ENCODE measurements at regions not wholly inside any gene's neighbourhood (a gene's known extent, or its start where the extent isn't known, plus 50 kb on each side); places are given as distances from the start of the nearest gene placed in this dataset.

GRCh38 chr7:46811529-46811928 is 770.4 kb downstream of the TNS3 start:
- no peak for DNase-seq (ENCODE audit: low spot score)

DNA sequence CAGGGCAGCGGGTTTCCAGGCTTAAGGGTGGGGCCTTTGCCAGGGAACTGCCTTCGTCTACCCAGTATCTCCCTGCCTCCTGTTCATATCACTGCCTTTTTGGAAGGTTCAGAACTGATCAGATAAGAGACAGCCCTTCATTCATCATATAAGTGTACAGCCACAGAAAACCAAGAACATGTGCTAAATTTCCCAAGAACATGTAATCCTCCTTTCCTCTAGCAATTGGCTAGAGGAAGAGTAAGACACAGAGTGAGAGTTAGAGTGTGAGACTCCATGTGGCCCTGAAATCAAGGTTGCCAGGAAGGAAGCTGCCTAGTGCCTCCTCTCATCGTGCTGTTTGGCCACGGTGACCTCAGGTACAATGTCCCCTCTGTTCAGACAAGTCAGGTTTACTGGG is 770.9 kb downstream of the TNS3 start:
- no peak for DNase-seq (ENCODE audit: low spot score)

DNA sequence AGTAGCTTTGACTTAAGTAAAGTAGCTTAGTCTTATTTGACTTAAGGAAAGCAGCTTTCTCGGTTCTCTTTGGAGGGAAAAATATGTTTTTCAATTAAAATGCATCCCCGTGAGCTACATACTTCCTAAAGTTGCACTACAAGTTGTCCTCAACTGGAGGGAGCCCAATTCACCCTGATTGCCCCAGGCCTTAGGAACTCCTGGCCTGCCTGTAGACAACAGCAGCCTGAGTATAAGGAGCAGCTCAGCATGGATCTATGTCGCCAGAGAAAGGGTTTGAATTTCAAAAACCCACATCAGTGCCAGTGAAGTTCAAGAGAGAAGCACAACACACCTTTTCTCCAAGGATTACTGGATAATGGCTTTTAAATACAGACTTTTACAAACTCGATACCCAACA is 772.0 kb downstream of the TNS3 start:
- no peak for DNase-seq (ENCODE audit: low spot score)

DNA sequence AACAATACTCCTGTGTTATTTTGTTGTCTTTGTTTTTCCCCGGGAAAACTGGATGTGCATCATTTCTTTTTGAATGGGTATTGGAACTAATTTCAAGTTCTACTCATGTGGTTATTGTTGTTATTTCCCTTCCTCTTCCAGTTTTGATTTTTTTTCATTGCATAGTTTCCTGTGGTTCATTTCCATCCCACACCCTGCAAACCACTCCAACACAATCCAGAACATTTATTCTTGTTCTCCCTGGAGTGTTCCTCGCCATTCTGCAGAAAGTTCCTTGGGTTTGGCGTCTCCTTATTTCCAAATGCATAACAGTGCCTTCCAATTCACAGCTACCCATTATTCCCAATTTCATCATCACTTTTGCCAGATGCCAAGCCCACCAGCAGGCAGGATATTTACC is 775.1 kb downstream of the TNS3 start:
- no peak for DNase-seq (ENCODE audit: low spot score)

- no peak for DNase-seq (ENCODE audit: low spot score)
Observed at GRCh38 chr7:46802479-46802878, 779.4 kb downstream of the TNS3 start.

DNA sequence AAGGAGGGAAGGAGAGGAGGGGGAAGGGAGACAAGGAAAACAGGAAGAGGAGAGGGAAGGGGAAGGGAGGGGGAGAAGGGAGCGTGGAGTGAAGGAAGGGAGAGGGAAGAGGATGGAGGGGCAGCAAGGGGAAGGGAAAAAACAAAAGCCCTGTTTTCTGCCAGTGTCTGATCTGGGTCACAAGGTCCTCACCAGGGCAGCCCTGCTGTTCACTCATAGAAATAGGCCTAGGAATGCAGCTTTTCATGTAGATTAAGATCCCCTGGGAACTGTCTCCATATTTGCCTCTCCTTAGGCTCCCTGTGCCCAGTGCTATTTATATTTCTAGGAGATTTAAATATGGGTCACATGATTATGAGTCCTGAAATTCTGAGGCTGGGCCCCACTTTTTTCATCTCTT is 790.7 kb downstream of the TNS3 start:
- DNase-seq (ENCODE audit: low spot score), result no peak

DNA sequence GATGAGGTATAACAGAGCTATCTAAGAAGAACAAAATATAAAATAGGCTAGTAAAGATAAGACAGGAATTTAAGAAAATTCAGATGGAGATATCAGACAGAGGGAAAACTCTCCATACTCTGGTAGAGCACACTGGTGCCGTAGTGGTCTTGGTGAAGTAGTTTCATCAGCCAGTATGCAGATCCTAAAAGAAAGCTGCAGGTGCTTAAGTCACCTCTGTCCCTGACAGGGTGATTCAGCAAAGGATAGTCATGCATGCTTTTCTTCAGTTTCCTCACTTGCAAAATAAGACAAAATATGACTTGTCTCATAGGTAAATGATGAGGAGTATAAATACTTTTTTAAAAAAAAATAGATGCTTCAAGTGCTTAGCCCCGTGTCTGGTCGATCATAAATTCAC is 794.9 kb downstream of the TNS3 start:
- DNase-seq (ENCODE audit: low spot score), result no peak

- DNase-seq (ENCODE audit: low spot score), result no peak
Observed at GRCh38 chr7:46786221-46786954, 795.5 kb downstream of the TNS3 start.

DNA sequence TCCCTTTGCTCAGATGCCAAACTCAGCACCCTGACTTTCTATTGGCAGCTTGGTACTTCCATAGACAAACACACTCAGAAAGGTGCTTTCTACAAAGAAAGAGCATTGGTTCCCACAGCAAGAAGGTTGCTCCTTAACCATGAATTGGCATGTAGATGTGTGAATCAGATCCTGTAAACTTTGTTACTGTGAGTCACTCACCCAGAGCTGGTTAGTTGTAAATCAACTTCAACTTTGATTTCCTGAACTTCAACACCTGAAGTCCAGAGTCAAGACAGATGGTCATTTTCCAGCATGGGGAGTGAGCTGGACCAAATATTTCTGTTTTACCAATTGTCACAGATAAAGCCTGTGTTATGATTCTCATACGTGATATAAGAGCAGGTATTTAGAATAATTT is 797.2 kb downstream of the TNS3 start:
- DNase-seq (ENCODE audit: low spot score), result no peak

DNA sequence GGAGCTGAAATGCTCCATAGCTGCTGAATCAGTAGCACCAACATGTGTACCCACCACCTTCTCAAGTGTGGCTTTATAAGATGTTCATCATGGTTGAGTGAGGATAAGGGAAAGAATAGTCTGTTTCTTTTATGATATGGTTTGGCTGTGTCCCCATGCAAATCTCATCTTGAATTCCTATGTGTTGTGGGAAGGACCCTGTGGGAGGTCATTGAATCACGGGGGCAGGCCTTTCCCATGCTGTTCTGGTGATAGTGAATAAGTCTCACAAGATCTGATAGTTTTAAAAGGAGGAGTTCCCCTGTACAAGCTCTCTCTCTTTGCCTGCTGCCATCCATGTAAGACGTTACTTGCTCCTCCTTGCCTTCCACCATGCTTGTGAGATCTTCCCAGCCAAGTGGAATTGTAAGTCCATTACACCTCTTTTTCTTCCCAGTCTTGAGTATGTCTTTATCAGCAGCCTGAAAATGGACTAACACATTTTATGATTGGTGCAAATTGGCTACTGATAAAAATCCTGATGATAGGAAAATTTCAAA is 799.9 kb downstream of the TNS3 start:
- DNase-seq (ENCODE audit: low spot score), result no peak

DNA sequence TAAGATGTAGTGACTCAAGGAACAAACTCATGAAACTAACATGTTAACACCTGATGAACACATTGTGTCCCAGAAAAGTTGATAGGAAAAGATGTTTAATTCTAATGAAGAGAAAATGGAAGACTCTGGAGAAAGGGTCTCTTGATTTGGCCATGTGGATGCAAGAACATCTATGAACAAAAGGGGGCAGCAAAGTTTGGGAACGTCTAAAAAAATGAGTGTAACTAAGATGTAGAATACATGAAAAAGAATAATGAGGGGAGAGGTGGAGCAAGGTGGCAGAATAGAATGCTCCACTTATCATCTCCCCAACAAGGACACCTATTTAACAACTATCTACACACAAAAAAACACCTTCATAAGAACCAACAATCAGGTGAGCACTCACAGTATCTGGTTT is 805.1 kb downstream of the TNS3 start:
- no peak for DNase-seq (ENCODE audit: low spot score)

DNA sequence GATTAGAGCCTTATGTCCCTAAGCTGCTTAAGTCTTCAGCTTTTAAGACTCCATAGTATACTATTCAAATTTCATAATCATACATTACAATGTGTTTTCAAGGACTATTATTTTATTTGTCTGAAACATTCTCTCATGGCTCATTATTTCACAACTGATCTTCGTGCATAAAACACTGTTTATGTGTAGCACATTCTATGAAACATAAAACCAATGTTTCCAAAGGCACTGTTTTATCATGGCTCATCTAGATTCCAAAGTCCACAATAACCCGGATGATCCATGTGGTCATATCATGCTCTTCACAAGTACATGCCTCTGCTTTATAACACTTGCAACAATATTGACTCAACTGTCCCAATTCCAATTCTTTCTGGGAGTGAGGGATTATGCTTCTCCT is 806.1 kb downstream of the TNS3 start:
- DNase-seq (ENCODE audit: low spot score), result no peak

- DNase-seq (ENCODE audit: low spot score), result no peak
Observed at GRCh38 chr7:46775020-46775419, 806.9 kb downstream of the TNS3 start.

GRCh38 chr7:46774515-46774914 is 807.4 kb downstream of the TNS3 start:
- DNase-seq (ENCODE audit: low spot score), result no peak

- no peak for DNase-seq (ENCODE audit: low spot score)
Observed at GRCh38 chr7:46772776-46773175, 809.1 kb downstream of the TNS3 start.

DNA sequence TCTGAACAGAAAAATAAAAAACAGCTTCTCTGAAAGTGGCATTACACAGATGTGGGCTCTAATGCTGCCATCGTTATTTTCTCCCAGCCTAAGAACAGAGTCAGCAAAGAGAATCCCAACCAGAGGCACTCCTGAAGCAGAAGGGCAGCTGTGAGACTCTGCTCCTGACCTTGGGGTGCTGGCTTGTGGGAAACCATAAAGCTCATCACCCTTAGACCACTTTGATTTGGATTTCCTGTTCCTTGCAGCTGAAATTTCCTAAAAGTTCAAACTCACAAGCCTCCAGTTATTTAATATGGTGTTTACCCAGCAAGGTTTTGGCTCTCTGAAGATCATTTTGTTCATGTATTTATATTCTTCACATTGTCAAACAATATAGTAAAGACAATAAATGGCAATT is 814.8 kb downstream of the TNS3 start:
- DNase-seq (ENCODE audit: low spot score), result no peak

DNA sequence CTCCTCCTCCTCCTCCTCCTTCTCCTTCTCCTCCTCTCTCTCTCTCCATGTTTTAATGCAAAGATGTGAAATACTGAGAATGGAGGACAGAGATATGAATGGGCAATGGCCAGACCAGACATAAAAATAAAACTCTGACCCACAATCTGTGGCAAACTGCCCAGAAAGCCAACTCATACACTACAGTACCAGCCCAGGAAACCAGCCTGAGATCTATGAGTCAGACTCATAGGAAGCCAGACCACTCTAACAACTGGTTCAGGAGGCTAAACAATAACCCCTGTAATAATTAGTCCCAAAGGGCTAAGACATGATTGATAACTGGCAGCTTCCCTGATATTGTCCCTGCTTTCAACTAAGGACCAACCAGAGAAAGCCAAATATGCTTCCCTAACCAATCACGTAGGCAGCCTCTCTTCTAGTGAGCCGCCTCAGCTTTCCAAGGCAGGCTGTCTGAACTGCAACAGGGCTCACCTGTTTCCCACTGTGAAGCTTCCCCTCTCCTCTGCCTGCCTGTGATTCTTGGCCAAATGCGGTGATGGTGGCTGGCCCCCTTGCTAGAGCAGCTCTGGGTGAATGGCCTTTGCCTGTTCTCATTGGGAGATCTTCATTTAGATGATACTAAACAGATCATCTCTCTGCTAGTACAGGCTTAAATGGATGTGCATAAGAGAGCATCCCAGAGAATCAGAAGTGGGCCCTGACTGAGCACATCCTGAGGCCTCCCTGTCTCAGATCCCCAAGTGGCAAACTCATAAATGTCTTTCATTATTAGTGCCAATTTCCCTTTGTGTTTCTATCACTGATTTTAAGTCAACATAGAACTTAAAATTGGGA is 817.6 kb downstream of the TNS3 start:
- peak; percentile 79 for DNase-seq (ENCODE audit: low spot score)

DNA sequence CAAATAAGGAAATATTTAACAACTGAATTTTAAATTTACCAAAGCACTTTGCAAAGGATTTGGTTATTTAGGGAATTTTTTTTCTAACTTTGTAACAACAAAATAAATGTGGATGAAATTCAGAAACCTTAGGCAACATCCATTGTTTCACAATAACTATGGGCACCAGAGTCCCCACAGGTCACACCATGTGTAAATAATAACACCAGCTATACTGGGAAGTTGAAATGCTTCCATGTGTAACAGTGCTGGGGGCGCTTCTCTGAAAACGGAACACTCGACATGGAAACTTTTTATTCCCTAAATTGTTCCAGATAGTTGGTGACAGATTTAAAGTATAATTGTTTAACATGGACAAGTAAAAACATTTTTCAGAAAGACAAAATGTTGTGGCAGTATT is 818.6 kb downstream of the TNS3 start:
- DNase-seq (ENCODE audit: low spot score), result no peak

GRCh38 chr7:46759711-46760480 is 822.0 kb downstream of the TNS3 start:
- no peak for DNase-seq (ENCODE audit: low spot score)

DNA sequence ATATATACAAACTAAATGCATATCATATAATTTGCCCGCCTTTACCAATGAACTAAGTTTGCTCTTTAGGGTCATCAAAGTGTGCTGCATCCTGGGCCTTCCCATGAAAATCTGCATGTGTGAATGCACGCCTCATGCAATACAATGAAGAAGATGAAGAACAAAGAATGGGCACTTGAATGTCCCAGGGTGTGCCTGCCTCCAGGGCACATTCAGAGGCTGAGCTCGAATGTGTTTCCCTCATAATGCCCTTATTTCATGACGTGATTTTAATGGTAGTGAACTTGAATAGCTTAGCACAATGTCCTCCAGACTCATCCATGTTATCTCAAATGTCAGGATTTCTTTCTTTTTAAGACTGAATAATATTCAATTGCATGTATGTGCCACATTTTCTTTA is 824.9 kb downstream of the TNS3 start:
- no peak for DNase-seq (ENCODE audit: low spot score)

GRCh38 chr7:46756256-46756655 is 825.7 kb downstream of the TNS3 start:
- no peak for DNase-seq (ENCODE audit: low spot score)

All from mucosa of gallbladder (tissue), 1 donor.